GM23248 (cell line): ENCODE measurements at regions not wholly inside any gene's neighbourhood (a gene's known extent, or its start where the extent isn't known, plus 50 kb on each side); places are given as distances from the start of the nearest gene placed in this dataset.

Source experiments
- DNase-seq: peaks from one replicate; pipeline ENCODE4 v3.0.0-alpha.2; 2015
- H2AFZ ChIP-seq: fragments of 200-600 bp; sonication (generic); 2 replicates; pipeline ENCODE4 v1.6.1; 2016; ENCODE audit warnings: antibody characterized with exemption
- H3F3A ChIP-seq: fragments of 200-600 bp; sonication (generic); 2 replicates; pipeline ENCODE4 v1.6.1; 2016; ENCODE audit warnings: mild to moderate bottlenecking, antibody characterized with exemption, mixed run types; ENCODE audit not compliant: insufficient read depth
- H3K27ac ChIP-seq: fragments of 200-600 bp; sonication (generic); 2 replicates; pipeline ENCODE4 v1.5.1; 2016; ENCODE audit warnings: mild to moderate bottlenecking
- H3K27me3 ChIP-seq: fragments of 200-600 bp; sonication (generic); replicated peaks from 2 replicates; pipeline ENCODE4 v1.6.1; 2016; ENCODE audit warnings: mild to moderate bottlenecking; ENCODE audit not compliant: insufficient read depth
- H3K36me3 ChIP-seq: fragments of 200-600 bp; sonication (generic); 2 replicates; pipeline ENCODE4 v1.6.1; 2016; ENCODE audit warnings: low read depth, mild to moderate bottlenecking
- H3K4me1 ChIP-seq: fragments of 200-600 bp; sonication (generic); 2 replicates; pipeline ENCODE4 v1.6.1; 2016; ENCODE audit warnings: mild to moderate bottlenecking; ENCODE audit not compliant: insufficient read depth
- H3K4me2 ChIP-seq: fragments of 200-600 bp; sonication (generic); one replicate; pipeline ENCODE4 v1.6.1; 2016; ENCODE audit warnings: mild to moderate bottlenecking; ENCODE audit not compliant: unreplicated experiment
- H3K4me3 ChIP-seq: fragments of 200-600 bp; sonication (generic); 2 replicates; pipeline ENCODE4 v1.5.1; 2016; ENCODE audit warnings: mild to moderate bottlenecking
- H3K79me2 ChIP-seq: fragments of 200-600 bp; sonication (generic); 2 replicates; pipeline ENCODE4 v1.6.1; 2016; ENCODE audit warnings: mild to moderate bottlenecking; ENCODE audit not compliant: insufficient read depth
- H3K9ac ChIP-seq: fragments of 200-600 bp; sonication (generic); 2 replicates; pipeline ENCODE4 v1.6.1; 2016; ENCODE audit warnings: mild to moderate bottlenecking
- H3K9me2 ChIP-seq: fragments of 200-600 bp; sonication (generic); 2 replicates; pipeline ENCODE4 v1.6.1; 2016; ENCODE audit warnings: mixed run types, mild to moderate bottlenecking, moderate library complexity; ENCODE audit not compliant: insufficient read depth
- H3K9me3 ChIP-seq: fragments of 200-600 bp; sonication (generic); one replicate; pipeline ENCODE4 v1.6.1; 2017; ENCODE audit warnings: low read depth
- H4K20me1 ChIP-seq: fragments of 200-600 bp; sonication (generic); 2 replicates; pipeline ENCODE4 v1.6.0; 2016; ENCODE audit not compliant: insufficient read depth
- EZH2 ChIP-seq: fragments of 200-600 bp; sonication (generic); IDR thresholded peaks from 2 replicates; pipeline ENCODE4 v1.6.1; 2018; ENCODE audit warnings: antibody characterized with exemption, mild to moderate bottlenecking; ENCODE audit not compliant: insufficient read depth, poor library complexity, severe bottlenecking
- EZH2phosphoT487 ChIP-seq: fragments of 200-600 bp; sonication (generic); IDR thresholded peaks from 2 replicates; pipeline ENCODE4 v1.6.1; 2018; ENCODE audit warnings: antibody characterized with exemption, moderate library complexity, mild to moderate bottlenecking, low read depth; ENCODE audit not compliant: insufficient read depth
- WGBS, 2 experiments: methylation state at CpG; one replicate each; pipeline ENCODE4 v1.1.6; 2015 to 2017; ENCODE audit warnings: low lambda C conversion rate in 2 of 2, low coverage in 1 of 2; ENCODE audit errors: missing lambda C conversion rate in 2 of 2; 5-methylcytosine and 5-hydroxymethylcytosine counted together
- in situ Hi-C: fragments of 300-500 bp; cut with MboI; formaldehyde crosslinking; loops from 2 replicates; pipeline ENCODE4 v1.15.0; 2020

DNA sequence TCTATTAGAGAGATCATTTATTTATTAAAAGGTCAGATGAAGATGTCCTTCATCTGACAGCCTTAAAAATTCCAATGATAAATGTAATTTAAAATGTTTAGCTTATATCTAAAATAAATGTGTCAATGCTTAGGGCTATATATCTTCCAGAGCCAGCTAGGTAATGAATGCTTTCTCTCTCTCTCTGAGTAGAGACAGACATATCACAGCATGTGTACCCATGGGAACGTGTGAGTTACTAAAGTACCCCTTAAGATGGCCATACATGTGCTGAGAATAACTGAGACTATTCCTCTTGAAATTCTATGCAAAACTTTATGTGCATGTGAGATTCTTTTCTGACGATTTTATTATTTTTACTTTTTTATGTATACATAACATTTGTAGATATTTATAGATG, 420.9 kb upstream of the ST6GAL2 start:
- Histone ChIP-seq H3K27me3 (no peaks in the 10 kb centered on the region), H3K9ac (no peak overlapping the region), H3F3A (no peaks in the 10 kb centered on the region), H3K79me2 (no peaks in the 10 kb centered on the region), H3K4me3 (no peak overlapping the region), H3K4me1 (no peaks in the 10 kb centered on the region), H2AFZ (no peak overlapping the region), H3K9me2 (no peaks in the 10 kb centered on the region), H4K20me1 (no peaks in the 10 kb centered on the region), H3K27ac (no peak overlapping the region), H3K36me3 (no peaks in the 10 kb centered on the region), H3K9me3 (no peaks in the 10 kb centered on the region), H3K4me2 (no peak overlapping the region)
- WGBS, 2 experiments = 6 to 9% methylated on average over 2 of the region's 2 CpGs
- no peak for DNase-seq
- in situ Hi-C loops = no loop called here
- no peak for TF ChIP-seq EZH2phosphoT487
- no peak for TF ChIP-seq EZH2

DNA sequence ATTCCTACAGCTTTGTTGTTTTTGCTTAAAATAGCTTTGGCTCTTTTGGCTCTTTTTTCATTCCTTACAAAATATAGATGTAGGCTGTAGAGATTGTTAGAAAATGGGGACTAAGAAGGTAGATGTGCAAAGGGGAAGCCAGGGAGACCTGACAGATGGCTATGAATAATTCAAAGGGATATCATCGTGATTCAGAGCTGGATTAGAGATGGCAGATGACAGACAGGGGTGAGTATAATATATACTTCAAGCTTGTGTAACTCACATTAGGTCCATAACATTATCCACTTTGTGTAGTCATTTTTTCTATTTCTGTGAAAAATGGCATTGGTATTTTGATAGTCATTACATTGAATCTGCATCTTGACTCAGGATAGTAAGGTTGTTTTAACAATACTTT, 422.9 kb upstream of the ST6GAL2 start:
- Histone ChIP-seq H3K9me2 (no peaks in the 10 kb centered on the region), H3F3A (no peaks in the 10 kb centered on the region), H4K20me1 (no peaks in the 10 kb centered on the region), H3K9ac (no peak overlapping the region), H3K36me3 (no peaks in the 10 kb centered on the region), H3K27me3 (no peaks in the 10 kb centered on the region), H3K4me1 (no peaks in the 10 kb centered on the region), H3K9me3 (no peaks in the 10 kb centered on the region), H3K27ac (no peak overlapping the region), H2AFZ (no peak overlapping the region), H3K4me2 (no peak overlapping the region), H3K4me3 (no peak overlapping the region), H3K79me2 (no peaks in the 10 kb centered on the region)
- DNase-seq = no peak
- in situ Hi-C loops = no loop called here
- TF ChIP-seq EZH2 = no peak
- TF ChIP-seq EZH2phosphoT487 = no peak
- WGBS, 2 experiments = 13 to 17% methylated on average over 1 of the region's 1 CpG

DNA sequence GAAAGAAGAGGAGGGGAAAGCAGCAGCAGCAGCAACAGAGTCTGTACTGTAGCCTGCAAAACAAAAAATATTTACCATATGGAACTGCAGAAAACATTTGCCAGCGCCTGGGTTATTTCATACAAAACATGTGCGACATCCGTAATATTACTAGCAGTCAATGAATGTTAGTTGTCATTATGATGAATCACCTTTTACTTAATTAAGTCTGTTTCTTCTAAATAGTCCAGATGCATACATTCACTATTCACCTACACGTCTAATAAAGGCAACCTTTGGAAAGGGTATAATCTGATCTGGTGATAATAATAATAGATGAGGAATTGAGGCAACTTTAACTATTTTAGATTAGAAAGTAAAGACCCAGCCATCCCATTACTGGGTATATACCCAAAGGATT, 426.3 kb upstream of the ST6GAL2 start:
- H3K9me3 ChIP-seq = no peaks in the 10 kb centered on the region
- H3F3A ChIP-seq = no peaks in the 10 kb centered on the region
- no peaks in the 10 kb centered on the region for H3K4me1 ChIP-seq
- no peaks in the 10 kb centered on the region for H3K9me2 ChIP-seq
- H2AFZ ChIP-seq = no peak overlapping the region
- TF ChIP-seq EZH2 = no peak
- TF ChIP-seq EZH2phosphoT487 = no peak
- DNase-seq = no peak
- no peak overlapping the region for H3K4me2 ChIP-seq
- no peak overlapping the region for H3K4me3 ChIP-seq
- H3K9ac ChIP-seq = no peak overlapping the region
- H3K27me3 ChIP-seq = no peaks in the 10 kb centered on the region
- H3K79me2 ChIP-seq = no peaks in the 10 kb centered on the region
- no peak overlapping the region for H3K27ac ChIP-seq
- no peaks in the 10 kb centered on the region for H3K36me3 ChIP-seq
- in situ Hi-C loops = no loop called here
- H4K20me1 ChIP-seq = no peaks in the 10 kb centered on the region
- 16 to 19% methylated on average over 4 of the region's 4 CpGs for WGBS, 2 experiments

DNA sequence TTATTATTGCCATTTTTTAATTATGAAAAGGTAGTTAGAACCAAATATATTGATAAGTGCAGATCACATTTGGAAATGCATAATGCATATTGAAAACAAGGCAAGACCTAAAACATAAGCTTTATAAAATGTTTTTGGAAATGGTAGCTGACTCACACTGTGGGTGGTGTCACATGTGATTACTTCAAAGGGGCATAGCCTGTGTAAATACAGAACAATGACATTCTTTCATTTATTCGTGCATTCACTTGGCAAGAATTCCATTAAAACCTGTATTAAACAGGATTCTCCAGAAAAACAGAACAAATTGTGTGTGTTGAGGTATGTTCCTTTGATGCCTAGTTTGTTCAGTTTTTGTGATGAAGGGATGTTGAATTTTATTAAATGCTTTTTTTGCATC, 427.3 kb upstream of the ST6GAL2 start:
- no peaks in the 10 kb centered on the region for H4K20me1 ChIP-seq
- no peak overlapping the region for H3K4me2 ChIP-seq
- no peak overlapping the region for H3K27ac ChIP-seq
- TF ChIP-seq EZH2 (no peak), EZH2phosphoT487 (no peak)
- H3K27me3 ChIP-seq = no peaks in the 10 kb centered on the region
- no peaks in the 10 kb centered on the region for H3K4me1 ChIP-seq
- no peaks in the 10 kb centered on the region for H3F3A ChIP-seq
- H3K9me2 ChIP-seq = no peaks in the 10 kb centered on the region
- no peaks in the 10 kb centered on the region for H3K79me2 ChIP-seq
- H3K9ac ChIP-seq = no peak overlapping the region
- no peak overlapping the region for H3K4me3 ChIP-seq
- H3K9me3 ChIP-seq = no peaks in the 10 kb centered on the region
- no peak overlapping the region for H2AFZ ChIP-seq
- H3K36me3 ChIP-seq = no peaks in the 10 kb centered on the region
- 29 to 31% methylated on average over 1 of the region's 1 CpG for WGBS, 2 experiments
- in situ Hi-C loops = no loop called here
- DNase-seq = no peak

DNA sequence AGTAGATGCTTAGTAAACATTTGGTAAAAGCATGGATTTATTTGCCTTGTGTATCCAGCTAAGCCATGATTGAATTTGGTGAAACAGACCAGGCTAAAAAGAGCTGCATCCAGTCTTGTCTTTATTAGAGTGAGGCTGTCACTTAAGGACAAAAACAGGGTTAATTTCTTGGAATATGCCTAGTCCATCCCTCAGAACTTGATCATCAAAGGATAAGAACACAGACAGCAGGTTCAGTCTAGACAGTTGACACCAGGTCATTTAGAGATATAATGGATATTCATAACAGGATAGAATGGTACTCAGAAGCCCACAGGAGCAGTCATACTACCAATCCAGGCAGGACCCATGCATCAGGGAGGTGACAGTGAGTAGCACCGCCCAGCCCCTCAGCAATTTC, 434.9 kb upstream of the ST6GAL2 start:
- no peaks in the 10 kb centered on the region for H3K36me3 ChIP-seq
- H3K4me2 ChIP-seq = no peak overlapping the region
- H3F3A ChIP-seq = no peaks in the 10 kb centered on the region
- 63 to 70% methylated on average over 1 of the region's 1 CpG for WGBS, 2 experiments
- H3K79me2 ChIP-seq = no peaks in the 10 kb centered on the region
- no peak for DNase-seq
- no peak overlapping the region for H3K4me3 ChIP-seq
- H3K9me3 ChIP-seq = no peaks in the 10 kb centered on the region
- no peaks in the 10 kb centered on the region for H3K9me2 ChIP-seq
- H2AFZ ChIP-seq = no peak overlapping the region
- no peak for TF ChIP-seq EZH2phosphoT487
- no peak for TF ChIP-seq EZH2
- H3K9ac ChIP-seq = no peak overlapping the region
- H3K27ac ChIP-seq = no peak overlapping the region
- in situ Hi-C loops = no loop called here
- H3K4me1 ChIP-seq = no peaks in the 10 kb centered on the region
- H3K27me3 ChIP-seq = no peaks in the 10 kb centered on the region
- no peaks in the 10 kb centered on the region for H4K20me1 ChIP-seq
